CD4-positive, alpha-beta T cell treated with Interleukin-17A for 4 hours (primary cell): ENCODE measurements at regions not wholly inside any gene's neighbourhood (a gene's known extent, or its start where the extent isn't known, plus 50 kb on each side); places are given as distances from the start of the nearest gene placed in this dataset.

Experiments
- DNase-seq: peaks from one replicate; pipeline ENCODE4 v3.0.0-alpha.2; 2020; ENCODE audit warnings: mixed read lengths

DNA sequence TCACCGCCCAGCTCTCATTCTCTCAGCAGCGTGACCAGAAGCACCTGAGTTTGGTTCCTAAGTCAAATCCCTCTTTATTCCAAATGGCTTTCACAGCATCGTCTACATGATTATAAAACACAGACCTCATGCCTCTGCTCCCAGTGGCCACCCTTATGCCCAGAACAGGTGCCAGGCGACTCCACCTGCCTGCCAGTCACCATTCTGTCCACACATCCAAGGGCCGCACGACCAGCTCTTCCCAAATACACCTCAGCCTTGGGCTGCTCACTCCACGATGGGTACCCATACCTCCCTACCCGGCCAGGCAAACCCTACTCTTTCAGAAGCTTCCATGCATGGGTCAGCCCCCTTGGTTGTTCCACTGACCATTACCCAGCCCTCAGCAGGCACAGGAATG lies 851.6 kb upstream of the SALL3 start:
- no peak for DNase-seq

DNA sequence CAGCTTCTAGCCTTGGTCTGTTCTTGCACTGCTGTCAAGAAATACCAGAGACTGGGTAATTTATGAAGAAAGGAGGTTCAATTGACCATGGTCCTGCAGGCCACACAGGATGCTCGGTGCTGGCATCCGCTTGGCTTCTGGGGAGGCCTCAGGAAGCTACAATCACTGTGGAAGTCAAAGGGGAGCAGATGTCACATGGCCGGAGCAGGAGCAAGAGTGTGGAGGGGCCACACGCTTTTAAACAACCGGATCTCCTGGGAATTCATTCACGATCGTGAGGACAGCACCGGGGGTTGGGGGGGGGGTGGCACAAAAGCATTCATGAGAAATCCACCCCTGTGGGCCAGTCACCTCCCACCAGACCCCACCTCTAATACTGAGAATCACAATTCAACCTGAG lies 850.4 kb upstream of the SALL3 start:
- DNase-seq = no peak

- no peak for DNase-seq
Observed at GRCh38 chr18:78130232-78131195, 849.1 kb upstream of the SALL3 start.

GRCh38 chr18:78133729-78134128 lies 845.9 kb upstream of the SALL3 start:
- no peak for DNase-seq

GRCh38 chr18:78136986-78137385 lies 842.6 kb upstream of the SALL3 start:
- no peak for DNase-seq

DNA sequence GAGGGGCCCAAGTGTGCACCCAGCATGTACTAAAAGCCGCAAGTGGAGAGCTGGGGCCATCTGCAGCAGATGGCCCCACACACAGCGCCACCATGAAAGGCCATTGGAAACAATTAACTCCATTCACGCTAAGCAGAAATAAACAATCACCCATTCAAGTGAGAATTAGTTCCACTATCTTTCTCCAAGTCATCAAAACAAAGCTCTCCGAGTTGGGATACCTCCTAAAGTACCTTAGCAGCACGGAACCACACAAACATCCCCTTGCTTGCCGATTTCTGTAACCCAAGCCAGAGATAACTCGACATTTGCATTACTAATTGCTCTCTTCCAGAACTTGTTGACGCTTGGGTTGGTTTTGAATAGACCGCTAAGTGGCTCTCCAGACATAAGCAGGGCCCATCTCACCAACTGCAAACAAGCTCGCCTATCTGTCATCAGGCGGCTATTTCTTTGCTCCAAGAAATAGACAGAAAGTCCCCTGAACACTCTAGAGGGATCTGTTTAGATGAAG lies 840.6 kb upstream of the SALL3 start:
- DNase-seq = no peak

GRCh38 chr18:78140294-78140693 lies 839.3 kb upstream of the SALL3 start:
- DNase-seq = no peak

DNA sequence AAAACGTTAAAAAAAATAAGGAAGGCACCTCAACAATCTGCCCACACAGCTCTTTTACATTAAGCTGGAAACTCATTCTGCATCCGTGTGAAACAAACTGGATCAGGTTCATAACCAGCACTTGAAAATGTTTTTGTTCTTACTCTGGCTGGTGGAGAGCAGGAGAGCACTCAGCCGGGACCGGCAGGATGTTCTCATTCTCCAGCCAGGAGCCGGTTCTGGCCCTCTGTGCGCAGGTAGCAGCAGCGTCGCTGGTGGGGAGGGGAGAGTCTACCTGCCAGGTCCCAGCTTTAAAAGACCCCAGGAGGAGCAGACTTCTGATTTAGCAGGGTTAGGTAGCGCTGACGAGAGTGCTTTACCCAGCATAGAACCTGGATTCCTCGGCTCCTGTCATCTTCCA lies 834.9 kb upstream of the SALL3 start:
- no peak for DNase-seq

DNA sequence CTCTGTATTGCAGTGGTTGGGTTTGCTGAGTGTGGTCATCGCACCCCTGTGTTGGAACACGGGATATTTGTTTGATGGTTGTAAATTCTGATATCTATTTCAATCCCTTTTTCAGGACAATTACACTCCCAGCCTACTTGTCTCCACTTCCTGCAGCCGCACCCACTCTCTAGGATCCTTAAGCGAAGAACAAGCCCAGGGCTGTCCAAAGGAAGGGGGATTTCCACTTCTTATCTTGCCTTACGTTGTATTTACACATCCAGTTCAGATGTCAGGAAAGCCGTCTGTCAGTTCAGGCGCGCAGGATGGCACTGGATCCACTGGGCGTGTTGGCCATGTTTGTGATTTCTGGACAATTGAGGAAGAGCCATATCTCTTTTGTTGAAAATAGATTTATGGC lies 834.5 kb upstream of the SALL3 start:
- DNase-seq = no peak

GRCh38 chr18:78146136-78147085 lies 833.2 kb upstream of the SALL3 start:
- DNase-seq = no peak

DNA sequence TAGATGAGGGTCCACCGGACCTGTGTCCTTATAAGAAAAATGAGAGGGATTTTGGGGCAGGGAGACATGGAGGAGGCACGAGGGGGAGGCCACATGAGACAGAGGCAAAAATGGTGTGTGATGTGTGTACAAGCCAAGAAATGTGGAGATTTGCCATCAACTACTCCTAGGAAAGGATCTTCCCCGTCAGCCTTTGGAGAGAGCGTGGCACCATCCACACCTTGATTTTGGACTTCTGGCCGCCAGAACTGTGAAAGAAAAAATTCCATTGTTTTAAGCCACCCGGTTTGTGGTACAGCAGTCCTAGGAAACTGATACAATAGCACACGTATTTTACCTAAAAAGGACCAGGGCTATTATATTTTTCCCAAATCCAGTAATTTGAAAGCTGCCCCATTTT lies 829.0 kb upstream of the SALL3 start:
- no peak for DNase-seq

GRCh38 chr18:78151234-78151633 lies 828.4 kb upstream of the SALL3 start:
- DNase-seq = no peak

GRCh38 chr18:78151948-78152725 lies 827.5 kb upstream of the SALL3 start:
- DNase-seq = no peak

- no peak for DNase-seq
Observed at GRCh38 chr18:78153362-78153761, 826.3 kb upstream of the SALL3 start.

- DNase-seq = no peak
Observed at GRCh38 chr18:78154444-78154843, 825.2 kb upstream of the SALL3 start.

GRCh38 chr18:78154853-78155252 lies 824.8 kb upstream of the SALL3 start:
- DNase-seq = no peak

- DNase-seq = no peak
Observed at GRCh38 chr18:78156466-78156865, 823.2 kb upstream of the SALL3 start.

GRCh38 chr18:78158943-78159342 lies 820.7 kb upstream of the SALL3 start:
- DNase-seq = no peak

- no peak for DNase-seq
Observed at GRCh38 chr18:78159397-78159796, 820.2 kb upstream of the SALL3 start.

GRCh38 chr18:78160961-78161656 lies 818.5 kb upstream of the SALL3 start:
- no peak for DNase-seq

DNA sequence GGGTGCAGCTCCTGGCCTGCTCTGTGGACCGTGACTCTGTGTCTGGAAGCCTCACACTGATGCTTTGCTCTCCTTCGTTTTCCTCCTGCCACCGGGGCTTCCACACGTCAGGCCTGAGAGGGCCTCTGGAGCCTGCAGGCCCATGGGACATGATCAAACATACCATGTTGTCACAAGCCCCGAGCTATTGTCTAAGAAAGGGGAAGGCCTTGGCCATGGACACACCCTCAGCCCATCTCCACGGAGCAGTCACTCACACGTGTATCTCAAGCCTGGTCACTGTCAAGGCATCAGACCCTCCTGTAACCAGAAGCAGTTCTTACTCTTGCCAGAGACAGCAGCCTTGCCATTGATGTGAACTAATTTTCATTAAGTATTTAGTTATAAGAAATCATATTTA lies 814.1 kb upstream of the SALL3 start:
- no peak for DNase-seq

- no peak for DNase-seq
Observed at GRCh38 chr18:78168526-78168925, 811.1 kb upstream of the SALL3 start.
